Endothelial cell (in vitro differentiated cells): ENCODE measurements at regions not wholly inside any gene's neighbourhood (a gene's known extent, or its start where the extent isn't known, plus 50 kb on each side); places are given as distances from the start of the nearest gene placed in this dataset.

Experiments
- DNase-seq: peaks from one replicate; pipeline ENCODE4 v3.0.0; 2021; ENCODE audit warnings: low spot score
- H3K27ac Mint-ChIP-seq: one replicate; pipeline ENCODE4 v1.8.0; 2021; ENCODE audit warnings: mixed read lengths, inconsistent platforms; ENCODE audit not compliant: unreplicated experiment
- H3K27me3 Mint-ChIP-seq: one replicate; pipeline ENCODE4 v1.8.0; 2021; ENCODE audit warnings: mild to moderate bottlenecking, moderate library complexity, mixed read lengths, inconsistent platforms; ENCODE audit not compliant: unreplicated experiment
- H3K36me3 Mint-ChIP-seq: one replicate; pipeline ENCODE4 v1.8.0; 2021; ENCODE audit warnings: mild to moderate bottlenecking, low read depth, mixed read lengths, inconsistent platforms; ENCODE audit not compliant: unreplicated experiment
- H3K4me1 Mint-ChIP-seq: one replicate; pipeline ENCODE4 v1.8.0; 2021; ENCODE audit warnings: mild to moderate bottlenecking, mixed read lengths, inconsistent platforms; ENCODE audit not compliant: unreplicated experiment
- H3K4me3 Mint-ChIP-seq: one replicate; pipeline ENCODE4 v1.8.0; 2021; ENCODE audit warnings: mild to moderate bottlenecking, mixed read lengths, inconsistent platforms; ENCODE audit not compliant: unreplicated experiment
- H3K9me3 Mint-ChIP-seq: one replicate; pipeline ENCODE4 v1.8.0; 2021; ENCODE audit warnings: mixed read lengths, inconsistent platforms; ENCODE audit not compliant: unreplicated experiment
- CTCF ChIP-seq: fragments of 200-600 bp; sonication (generic); IDR thresholded peaks from one replicate; pipeline ENCODE4 v1.5.0; 2021; ENCODE audit warnings: antibody characterized with exemption; ENCODE audit not compliant: unreplicated experiment

- Mint-ChIP-seq H3K4me1 (no peaks in the 10 kb centered on the region), H3K9me3 (peaks cover 15% of the 10 kb centered on the region), H3K27me3 (peaks cover 4% of the 10 kb centered on the region), H3K36me3 (peaks cover 7% of the 10 kb centered on the region), H3K4me3 (no peak overlapping the region), H3K27ac (no peak overlapping the region)
- DNase-seq = no peak
- TF ChIP-seq CTCF = no peak
These were observed 167.7 kb downstream of the VAPA start for GRCh38 chr18:10081492-10081891.

- no peak for DNase-seq
- no peak for TF ChIP-seq CTCF
- peaks cover 7% of the 10 kb centered on the region for H3K36me3 Mint-ChIP-seq
These were observed 171.6 kb downstream of the VAPA start for GRCh38 chr18:10085416-10085815.

GRCh38 chr18:10085876-10086275 lies 172.1 kb downstream of the VAPA start:
- TF ChIP-seq CTCF = no peak
- H3K27me3 Mint-ChIP-seq = peaks cover 3% of the 10 kb centered on the region
- peaks cover 15% of the 10 kb centered on the region for H3K9me3 Mint-ChIP-seq
- no peak overlapping the region for H3K4me3 Mint-ChIP-seq
- no peaks in the 10 kb centered on the region for H3K4me1 Mint-ChIP-seq
- no peak overlapping the region for H3K27ac Mint-ChIP-seq
- DNase-seq = no peak
- H3K36me3 Mint-ChIP-seq = peaks cover 7% of the 10 kb centered on the region

More at GRCh38 chr18:10085416-10085815, 171.6 kb downstream of the VAPA start:
- no peak overlapping the region for H3K4me3 Mint-ChIP-seq
- H3K4me1 Mint-ChIP-seq = no peaks in the 10 kb centered on the region
- H3K27ac Mint-ChIP-seq = no peak overlapping the region
- H3K27me3 Mint-ChIP-seq = no peaks in the 10 kb centered on the region
- H3K9me3 Mint-ChIP-seq = peaks cover 15% of the 10 kb centered on the region

- H3K27me3 Mint-ChIP-seq = peaks cover 3% of the 10 kb centered on the region
- no peak for DNase-seq
- TF ChIP-seq CTCF = no peak
- no peak overlapping the region for H3K27ac Mint-ChIP-seq
- peaks cover 15% of the 10 kb centered on the region for H3K9me3 Mint-ChIP-seq
- H3K4me1 Mint-ChIP-seq = no peaks in the 10 kb centered on the region
- no peak overlapping the region for H3K4me3 Mint-ChIP-seq
- H3K36me3 Mint-ChIP-seq = peaks cover 7% of the 10 kb centered on the region
These were observed 172.8 kb downstream of the VAPA start for GRCh38 chr18:10086458-10087210.

DNA sequence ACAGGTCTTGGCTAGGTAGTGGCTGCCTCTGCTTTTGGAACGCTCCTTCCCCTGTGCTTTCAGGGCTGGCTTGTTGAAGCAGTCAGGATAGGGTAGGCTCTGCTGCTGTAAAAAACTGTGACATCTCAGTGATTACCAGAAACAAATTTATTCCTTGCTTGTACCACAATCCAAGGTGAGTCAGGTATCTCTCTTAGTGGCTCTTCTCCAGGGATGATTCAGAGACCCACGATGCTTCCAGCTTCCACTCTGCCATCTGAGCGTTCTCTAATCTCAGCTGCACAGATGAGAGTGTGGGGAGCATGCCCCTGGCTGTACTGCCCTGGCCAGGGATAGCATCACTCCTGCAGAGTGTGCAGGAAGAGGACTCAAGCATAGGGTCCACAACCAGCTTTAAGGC lies 174.9 kb downstream of the VAPA start:
- H3K4me3 Mint-ChIP-seq = no peak overlapping the region
- H3K9me3 Mint-ChIP-seq = no peaks in the 10 kb centered on the region
- H3K27me3 Mint-ChIP-seq = peaks cover 5% of the 10 kb centered on the region
- H3K36me3 Mint-ChIP-seq = no peaks in the 10 kb centered on the region
- no peak for TF ChIP-seq CTCF
- H3K27ac Mint-ChIP-seq = no peak overlapping the region
- no peaks in the 10 kb centered on the region for H3K4me1 Mint-ChIP-seq
- no peak for DNase-seq
